ENCODE measurements at regions not wholly inside any gene's neighbourhood (a gene's known extent, or its start where the extent isn't known, plus 50 kb on each side); places are given as distances from the start of the nearest gene placed in this dataset.
A peak's percentile ranks its signal among the peaks of the same experiment; 100 is the strongest.

DNA sequence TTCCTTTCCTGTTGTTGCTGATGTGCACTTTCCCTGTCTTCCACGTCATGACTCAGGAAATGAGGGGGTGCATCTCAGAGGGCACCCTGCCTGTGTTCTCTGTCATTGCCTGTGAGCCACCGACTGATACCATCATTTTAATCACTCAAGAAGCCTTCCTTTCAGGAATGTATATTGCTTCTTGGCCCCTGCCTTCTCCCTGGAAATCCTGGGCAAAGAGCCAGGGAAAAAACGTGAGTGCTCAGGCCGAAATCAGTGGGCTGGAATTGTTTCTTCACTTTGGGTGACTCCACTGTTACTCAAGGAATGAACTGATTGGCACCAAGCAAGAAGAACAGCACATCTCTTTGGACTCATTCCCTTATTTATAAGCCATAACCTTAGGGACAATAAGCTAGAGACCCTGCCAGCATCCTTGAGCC is 126.1 kb downstream of the SNX18 start:
- peak; percentile 44 for DNase-seq (ENCODE audit: low read depth)
- H3K4me3 ChIP-seq (ENCODE audit: low read length) = no peak overlapping the region
- TF ChIP-seq, protein P1, sequence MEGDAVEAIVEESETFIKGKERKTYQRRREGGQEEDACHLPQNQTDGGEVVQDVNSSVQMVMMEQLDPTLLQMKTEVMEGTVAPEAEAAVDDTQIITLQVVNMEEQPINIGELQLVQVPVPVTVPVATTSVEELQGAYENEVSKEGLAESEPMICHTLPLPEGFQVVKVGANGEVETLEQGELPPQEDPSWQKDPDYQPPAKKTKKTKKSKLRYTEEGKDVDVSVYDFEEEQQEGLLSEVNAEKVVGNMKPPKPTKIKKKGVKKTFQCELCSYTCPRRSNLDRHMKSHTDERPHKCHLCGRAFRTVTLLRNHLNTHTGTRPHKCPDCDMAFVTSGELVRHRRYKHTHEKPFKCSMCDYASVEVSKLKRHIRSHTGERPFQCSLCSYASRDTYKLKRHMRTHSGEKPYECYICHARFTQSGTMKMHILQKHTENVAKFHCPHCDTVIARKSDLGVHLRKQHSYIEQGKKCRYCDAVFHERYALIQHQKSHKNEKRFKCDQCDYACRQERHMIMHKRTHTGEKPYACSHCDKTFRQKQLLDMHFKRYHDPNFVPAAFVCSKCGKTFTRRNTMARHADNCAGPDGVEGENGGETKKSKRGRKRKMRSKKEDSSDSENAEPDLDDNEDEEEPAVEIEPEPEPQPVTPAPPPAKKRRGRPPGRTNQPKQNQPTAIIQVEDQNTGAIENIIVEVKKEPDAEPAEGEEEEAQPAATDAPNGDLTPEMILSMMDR (conservative IDR thresholded peaks at IDR 0.05; ENCODE audit: low read depth, low read length) = no peak

DNA sequence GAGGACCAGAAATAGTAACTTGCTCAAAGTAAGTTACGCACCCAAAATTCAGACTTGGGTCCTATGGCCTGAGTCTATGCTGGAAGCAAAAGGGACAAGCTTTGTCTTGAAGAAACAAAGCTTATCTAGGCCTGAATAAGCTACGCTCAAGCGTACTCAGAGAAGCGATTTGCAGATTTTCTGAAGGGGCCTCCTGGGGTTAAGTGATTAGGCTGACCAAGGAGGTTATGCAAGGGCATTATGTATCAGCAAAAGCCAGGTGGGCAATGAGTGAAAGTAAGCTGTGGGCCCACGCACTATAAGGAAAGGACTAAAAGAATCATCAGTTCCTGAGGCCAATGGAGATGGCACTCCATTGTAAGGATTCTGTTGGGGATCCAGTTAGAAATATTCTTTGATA is 122.1 kb downstream of the SNX18 start:
- TF ChIP-seq, protein P1 (conservative IDR thresholded peaks at IDR 0.05; ENCODE audit: low read depth, low read length) = no peak
- H3K4me3 ChIP-seq (ENCODE audit: low read length) = no peak overlapping the region
- no peak for DNase-seq (ENCODE audit: low read depth)

DNA sequence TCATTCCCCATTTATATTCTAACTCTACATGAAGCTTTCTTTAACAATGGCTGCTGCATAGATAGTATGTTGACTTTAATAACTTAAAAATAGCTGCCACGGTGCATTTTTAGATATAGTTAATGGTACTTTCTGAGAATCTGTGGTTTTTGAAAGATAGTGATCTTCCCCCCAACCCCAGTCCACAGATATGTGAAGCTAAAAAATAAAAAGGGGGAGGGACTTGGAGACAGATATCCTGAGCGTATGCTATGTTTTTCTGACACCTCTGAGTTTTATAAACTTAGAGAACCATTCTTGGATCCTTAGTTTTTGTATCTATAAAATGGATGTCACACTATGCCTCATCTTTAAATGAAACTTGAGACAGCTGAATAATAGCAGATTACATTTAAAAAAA is 120.5 kb downstream of the SNX18 start:
- no peak overlapping the region for H3K4me3 ChIP-seq (ENCODE audit: low read length)
- no peak for DNase-seq (ENCODE audit: low read depth)

DNA sequence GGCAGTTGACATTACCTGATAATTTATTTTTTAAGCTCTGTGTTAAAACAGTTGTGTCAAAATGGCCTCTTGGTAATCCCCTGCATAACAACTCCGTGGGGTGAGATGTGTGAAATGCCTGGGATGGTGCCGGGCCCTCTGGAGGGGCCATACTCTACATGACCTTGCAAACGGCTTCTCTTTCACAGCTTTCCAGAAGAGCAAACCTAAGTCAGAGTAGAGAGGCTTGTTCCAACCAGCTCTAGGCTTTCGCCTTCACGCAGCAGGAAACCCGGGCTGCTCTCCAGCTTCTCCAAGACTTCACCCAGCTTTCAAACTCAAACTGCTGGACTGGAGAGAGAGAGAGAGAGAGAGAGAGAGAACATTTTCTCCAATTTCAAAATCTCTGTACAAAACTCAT is 120.1 kb downstream of the SNX18 start:
- H3K4me3 ChIP-seq (ENCODE audit: low read length) = no peak overlapping the region
- no peak for DNase-seq (ENCODE audit: low read depth)
- TF ChIP-seq, protein P1 (conservative IDR thresholded peaks at IDR 0.05; ENCODE audit: low read depth, low read length) = no peak

More for the DNA sequence above, 120.5 kb downstream of the SNX18 start:
- TF ChIP-seq, protein P1 (conservative IDR thresholded peaks at IDR 0.05; ENCODE audit: low read depth, low read length) = no peak

DNA sequence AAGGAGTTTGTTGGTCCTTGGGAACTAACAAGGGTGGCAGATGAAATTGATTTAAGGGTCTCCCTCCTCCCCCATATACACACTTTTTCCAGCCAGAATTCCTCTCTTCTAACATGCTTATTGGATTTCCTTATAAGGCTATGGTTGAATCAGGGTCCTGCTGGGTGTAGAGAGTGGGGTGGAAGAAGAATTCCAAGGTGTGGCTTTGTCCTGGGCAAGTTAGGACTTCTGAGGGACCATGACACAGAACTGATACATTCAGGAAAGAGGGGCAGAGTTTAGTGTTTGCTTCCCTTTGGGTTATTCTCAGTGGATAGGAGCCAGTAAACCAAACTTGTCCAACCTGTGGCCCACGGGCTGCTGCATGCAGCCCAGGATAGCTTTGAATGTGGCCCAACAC is 116.5 kb downstream of the SNX18 start:
- DNase-seq (ENCODE audit: low read depth) = no peak
- TF ChIP-seq, protein P1 (conservative IDR thresholded peaks at IDR 0.05; ENCODE audit: low read depth, low read length) = no peak
- no peak overlapping the region for H3K4me3 ChIP-seq (ENCODE audit: low read length)

- TF ChIP-seq, protein P1 (conservative IDR thresholded peaks at IDR 0.05; ENCODE audit: low read depth, low read length) = no peak
- no peak for DNase-seq (ENCODE audit: low read depth)
- H3K4me3 ChIP-seq (ENCODE audit: low read length) = no peak overlapping the region
Measured at GRCh38 chr5:54632131-54632701, 114.7 kb downstream of the SNX18 start.

- no peak for DNase-seq (ENCODE audit: low read depth)
- no peak overlapping the region for H3K4me3 ChIP-seq (ENCODE audit: low read length)
- TF ChIP-seq, protein P1 (conservative IDR thresholded peaks at IDR 0.05; ENCODE audit: low read depth, low read length) = no peak
Measured at GRCh38 chr5:54630738-54631359, 113.3 kb downstream of the SNX18 start.

All from retinal pigment epithelial cell (primary cell).